ENCODE measurements at regions not wholly inside any gene's neighbourhood (a gene's known extent, or its start where the extent isn't known, plus 50 kb on each side); places are given as distances from the start of the nearest gene placed in this dataset.

GRCh38 chr12:11946161-11946560, 124.6 kb upstream of the BCL2L14 start:
- no peak for DNase-seq (ENCODE audit: low spot score)

DNA sequence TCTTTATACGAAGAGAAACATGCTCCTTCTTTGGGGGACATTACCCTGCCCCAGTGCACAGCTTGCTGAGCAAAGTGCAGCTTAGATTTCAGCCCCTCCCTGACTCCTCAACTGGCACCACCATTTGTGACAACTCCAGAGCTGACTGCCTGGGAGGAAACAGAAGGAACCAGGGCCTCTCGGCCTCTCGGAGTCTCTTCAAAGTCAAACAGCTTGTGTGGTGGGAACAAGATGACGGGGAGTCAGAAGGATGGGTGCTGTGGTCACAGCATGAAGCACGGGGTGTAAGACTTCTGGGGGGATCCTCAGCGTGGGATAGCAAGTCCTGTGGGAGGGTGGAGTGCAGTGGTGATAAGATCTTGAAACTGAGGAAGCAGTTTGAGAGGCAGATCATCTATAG, 123.5 kb upstream of the BCL2L14 start:
- DNase-seq (ENCODE audit: low spot score), result no peak

DNA sequence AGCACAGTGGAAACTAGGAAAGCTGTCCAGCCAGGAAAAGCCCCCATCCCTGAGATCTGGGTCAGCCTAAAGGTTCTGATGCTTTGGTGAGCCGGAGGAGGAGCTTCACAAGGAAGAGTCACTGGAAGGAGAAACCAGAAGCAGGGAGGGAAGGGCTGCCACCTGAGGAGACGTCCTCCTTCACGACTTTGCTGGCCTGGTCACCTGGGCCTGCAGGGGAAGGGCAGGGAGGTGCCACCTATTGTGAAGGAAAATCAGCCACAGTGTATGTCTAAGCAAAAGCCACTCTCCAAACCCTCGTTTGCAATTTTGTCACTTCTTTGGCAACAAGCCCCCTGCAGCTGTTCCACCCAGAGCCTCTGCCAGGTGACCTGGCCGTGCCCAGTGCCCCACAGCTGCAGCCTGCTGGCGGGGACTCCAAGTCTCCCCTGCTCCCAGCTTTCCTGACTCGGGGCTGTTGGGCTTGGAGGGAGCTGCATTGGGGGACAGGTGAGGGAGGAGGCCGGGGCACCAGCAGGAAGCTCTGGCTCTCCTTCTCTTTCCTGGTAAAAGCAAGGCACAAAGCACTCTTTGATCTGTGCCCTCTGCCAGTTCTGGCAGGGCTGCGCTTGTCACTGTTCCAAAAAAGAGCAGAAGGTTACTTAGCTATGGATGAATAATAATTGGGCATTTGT, 120.9 kb upstream of the BCL2L14 start:
- DNase-seq (ENCODE audit: low spot score), result peak; percentile 56

GRCh38 chr12:11951209-11951608, 119.5 kb upstream of the BCL2L14 start:
- DNase-seq (ENCODE audit: low spot score), result peak; percentile 86

DNA sequence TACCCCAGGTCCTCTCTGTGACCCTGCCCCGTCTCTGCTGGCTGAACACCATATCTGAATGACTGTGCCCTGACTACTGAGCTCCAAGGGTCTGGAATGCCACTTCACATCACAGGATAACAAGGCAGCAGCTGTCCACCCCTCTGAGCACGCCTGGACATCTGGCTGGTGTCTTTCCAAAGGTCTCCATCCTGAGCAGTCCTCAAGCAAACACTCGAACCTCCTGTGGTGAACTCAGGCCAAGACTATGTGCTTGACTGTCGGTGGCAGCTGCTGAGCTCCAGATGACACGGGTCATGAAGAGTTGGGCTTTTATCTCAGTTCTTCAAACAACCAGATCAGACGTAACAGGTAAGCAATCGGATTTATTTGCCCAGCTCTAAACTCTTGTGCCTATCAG, 117.2 kb upstream of the BCL2L14 start:
- DNase-seq (ENCODE audit: low spot score), result no peak

DNA sequence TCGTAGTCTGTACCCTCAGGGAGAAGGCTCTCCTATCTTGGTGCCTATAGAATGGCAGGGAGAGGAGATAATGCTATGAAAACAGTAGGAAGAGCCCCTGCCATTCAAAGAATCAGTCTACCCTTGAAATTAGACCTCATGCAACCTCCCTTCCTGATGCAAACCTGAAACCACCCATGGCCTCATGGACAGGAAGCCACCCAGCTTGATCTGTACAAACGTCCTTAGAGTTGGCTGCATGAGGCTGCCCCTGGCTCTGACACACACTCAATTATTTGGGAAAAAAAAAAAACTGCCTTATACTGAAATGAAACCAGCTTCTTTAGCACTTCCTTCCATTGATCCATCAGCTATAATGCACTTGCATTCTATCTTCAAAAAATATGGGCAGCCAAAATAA, 116.6 kb upstream of the BCL2L14 start:
- DNase-seq (ENCODE audit: low spot score), result no peak

DNA sequence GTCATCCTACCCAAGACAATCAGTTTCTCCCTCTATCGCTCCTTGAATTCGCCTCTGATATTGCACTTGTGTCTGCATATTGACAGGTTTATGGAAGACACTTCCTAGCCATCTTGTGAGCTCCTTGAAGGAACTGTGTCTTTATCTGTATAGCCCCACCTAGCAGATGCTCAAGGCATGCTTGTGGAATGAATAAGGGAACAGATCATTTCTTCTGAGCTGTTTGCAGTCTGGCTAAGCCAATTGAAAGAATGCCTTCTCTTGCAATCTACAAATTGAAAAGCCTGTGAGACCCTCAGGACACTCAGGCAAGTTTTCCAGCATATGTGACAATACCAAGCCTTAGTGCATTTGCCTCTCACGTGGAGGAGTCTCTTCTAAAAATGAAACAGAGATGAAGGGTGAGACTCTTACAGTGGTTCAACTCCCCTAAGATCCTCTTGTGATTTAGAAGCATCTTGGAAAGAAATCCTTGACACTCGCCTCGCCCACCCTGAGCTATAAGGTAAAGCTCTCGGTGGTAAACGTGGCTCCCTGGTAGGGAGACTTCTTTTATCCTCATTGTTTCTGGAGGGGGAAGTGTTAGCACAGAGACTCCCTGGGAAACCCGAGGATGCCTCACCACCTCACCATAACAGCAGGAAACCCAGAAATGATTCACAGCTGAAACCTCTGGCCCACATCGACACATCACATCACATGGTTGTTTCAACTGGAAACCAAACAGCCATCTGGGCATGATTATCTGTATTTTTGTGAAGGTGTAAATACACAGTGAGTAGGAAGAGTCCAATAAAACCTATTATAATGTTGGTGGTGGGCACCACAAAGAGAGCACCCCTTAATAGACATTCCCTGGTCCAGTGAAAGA, 112.3 kb upstream of the BCL2L14 start:
- peak; percentile 64 for DNase-seq (ENCODE audit: low spot score)

GRCh38 chr12:11959117-11959823, 111.5 kb upstream of the BCL2L14 start:
- peak; percentile 46 for DNase-seq (ENCODE audit: low spot score)

DNA sequence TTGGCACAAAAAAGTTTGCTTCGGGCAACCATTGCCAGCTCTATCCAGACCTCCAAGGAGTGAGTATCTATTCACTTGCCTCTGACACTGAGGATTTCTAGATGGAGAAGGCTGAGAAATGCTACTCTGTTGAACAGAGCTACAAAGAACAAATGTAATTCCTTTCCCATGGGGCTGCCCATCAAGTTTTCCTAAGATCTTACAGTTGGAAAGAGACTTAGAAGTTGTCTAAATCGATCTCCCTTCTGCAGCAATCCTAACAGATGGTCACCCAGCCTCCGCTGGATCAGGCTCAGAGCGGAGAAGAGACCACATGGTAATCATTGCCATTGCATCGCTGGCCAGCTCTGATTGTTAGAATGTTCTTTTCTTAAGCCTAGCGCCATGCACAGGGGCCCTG, 110.1 kb upstream of the BCL2L14 start:
- no peak for DNase-seq (ENCODE audit: low spot score)

DNA sequence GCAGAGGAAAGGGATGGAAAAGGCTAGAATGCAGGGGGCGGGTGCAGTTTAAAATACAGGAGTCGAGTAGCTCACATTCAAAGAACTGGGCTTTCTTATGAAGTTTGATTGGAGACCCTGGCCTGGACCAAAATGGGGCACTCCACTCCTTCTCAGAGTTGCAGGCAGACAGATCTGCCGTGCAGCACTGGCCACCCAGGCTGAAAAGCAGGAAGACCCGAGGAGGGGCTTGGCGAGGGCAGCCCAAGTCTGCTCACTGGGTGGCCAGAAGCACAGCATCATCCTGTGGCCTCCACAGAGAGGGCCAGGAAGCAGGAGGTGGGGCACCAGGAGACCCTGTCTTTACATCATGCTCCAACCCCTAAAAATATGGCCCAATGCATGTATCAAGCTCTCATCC, 109.1 kb upstream of the BCL2L14 start:
- DNase-seq (ENCODE audit: low spot score), result no peak

- no peak for DNase-seq (ENCODE audit: low spot score)
Observed at GRCh38 chr12:11962860-11963259, 107.9 kb upstream of the BCL2L14 start.

GRCh38 chr12:11963841-11964471, 106.8 kb upstream of the BCL2L14 start:
- DNase-seq (ENCODE audit: low spot score), result no peak

DNA sequence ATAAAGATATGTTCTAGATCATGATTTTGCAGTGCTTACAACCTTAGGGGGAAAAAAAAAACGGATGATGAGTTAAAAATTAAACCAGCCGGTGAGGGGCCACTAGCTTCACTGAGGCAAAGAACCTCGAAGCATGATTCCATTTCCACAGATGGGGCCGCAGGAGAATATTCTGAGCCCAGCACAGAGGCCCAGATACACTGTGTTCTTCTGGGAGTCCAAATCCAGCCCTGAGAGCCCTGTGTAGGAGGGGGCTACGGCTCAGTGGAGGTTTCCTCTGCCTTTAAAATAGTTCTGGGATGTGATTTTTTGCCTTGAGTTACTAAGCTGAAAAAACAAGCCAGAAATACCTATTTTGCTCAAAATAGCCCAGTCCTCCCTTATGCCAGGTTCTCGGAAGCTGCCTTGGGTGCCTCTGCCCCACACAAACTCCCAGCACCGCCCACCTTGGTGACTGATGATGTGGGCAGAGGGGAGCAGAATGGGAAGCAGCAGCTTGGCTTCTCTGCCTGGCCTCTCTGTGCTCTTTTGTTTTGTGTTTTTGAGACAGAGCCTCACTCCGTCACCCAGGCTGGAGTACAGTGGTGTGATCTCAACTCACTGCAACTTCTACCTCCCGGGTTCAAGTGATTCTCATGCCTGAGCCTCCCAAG, 105.4 kb upstream of the BCL2L14 start:
- DNase-seq (ENCODE audit: low spot score), result no peak

- DNase-seq (ENCODE audit: low spot score), result no peak
Observed at GRCh38 chr12:11967376-11968047, 103.2 kb upstream of the BCL2L14 start.

- no peak for DNase-seq (ENCODE audit: low spot score)
Observed at GRCh38 chr12:11968048-11968383, 102.7 kb upstream of the BCL2L14 start.

DNA sequence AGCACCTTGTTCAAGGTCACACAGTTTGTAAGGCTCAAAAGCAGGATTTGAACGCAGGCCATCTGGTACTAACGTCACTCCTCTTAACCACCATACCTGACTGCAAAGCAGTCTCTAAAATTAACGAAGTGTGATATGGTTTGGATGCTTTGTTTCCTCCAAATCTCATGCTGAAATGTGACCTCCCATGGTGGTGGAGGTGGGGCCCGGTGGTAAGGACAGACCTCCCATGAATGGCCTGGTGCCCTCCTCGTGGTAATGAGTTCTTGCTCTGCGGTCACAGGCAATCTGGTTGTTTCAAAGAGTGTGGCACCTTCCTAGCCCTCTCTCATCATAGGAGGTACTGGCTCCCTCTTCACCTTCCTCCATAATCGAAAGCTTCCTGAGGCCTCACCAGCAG, 102.2 kb upstream of the BCL2L14 start:
- DNase-seq (ENCODE audit: low spot score), result no peak

DNA sequence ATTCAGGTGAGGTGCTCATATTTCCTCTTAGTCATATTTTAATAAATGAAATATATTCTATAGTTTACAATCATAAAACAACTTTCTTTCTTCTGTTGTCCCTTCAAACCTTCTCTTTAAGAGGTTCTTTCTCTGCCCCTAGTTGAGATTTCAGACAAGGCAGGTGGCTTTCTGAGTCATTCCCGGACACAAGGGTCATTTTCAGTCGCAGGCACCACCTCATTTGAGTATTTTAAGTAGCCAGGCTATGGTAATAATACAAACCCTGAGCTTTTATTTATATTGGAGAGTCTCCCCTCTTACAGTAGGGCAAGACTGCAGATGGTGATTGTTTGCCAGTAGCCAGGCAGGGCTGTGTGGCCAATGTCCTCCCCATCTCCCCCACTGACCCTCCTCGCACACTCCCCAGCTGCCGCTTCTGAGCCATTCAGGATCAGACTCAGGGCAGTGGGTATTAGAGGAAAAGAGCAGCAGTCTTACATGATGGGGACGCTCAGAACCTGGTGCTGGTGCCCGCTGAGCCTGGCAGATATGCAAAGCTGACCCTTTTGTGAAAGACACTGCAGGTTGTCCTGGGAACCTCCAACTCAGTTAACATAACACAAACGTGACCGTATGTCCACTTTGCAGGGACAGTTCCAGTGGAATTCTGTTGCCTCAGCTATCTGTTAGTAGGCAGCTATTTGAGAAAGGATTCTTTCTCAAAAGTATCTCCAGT, 101.1 kb upstream of the BCL2L14 start:
- no peak for DNase-seq (ENCODE audit: low spot score)

- no peak for DNase-seq (ENCODE audit: low spot score)
Observed at GRCh38 chr12:11970155-11970520, 100.6 kb upstream of the BCL2L14 start.

DNA sequence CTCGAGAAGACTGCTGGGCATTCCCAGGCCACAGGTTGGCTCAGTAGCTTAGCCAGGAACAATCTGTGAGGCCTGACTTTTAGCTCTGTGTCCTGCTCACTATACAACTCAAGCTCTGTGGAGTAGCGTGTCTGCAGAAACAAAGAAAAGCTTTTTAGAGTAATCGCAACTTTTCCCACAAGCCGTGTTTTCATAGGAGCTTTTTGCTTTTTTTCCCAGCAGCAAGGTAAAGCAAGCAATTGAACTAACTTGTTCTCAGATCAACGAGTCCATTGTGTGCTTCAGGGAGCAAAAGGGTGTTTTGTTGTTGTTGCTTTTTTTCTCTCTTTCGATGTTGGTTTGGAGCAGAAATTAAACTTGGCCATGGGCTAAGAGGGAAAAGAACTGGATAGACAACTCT, 97.3 kb upstream of the BCL2L14 start:
- DNase-seq (ENCODE audit: low spot score), result no peak

DNA sequence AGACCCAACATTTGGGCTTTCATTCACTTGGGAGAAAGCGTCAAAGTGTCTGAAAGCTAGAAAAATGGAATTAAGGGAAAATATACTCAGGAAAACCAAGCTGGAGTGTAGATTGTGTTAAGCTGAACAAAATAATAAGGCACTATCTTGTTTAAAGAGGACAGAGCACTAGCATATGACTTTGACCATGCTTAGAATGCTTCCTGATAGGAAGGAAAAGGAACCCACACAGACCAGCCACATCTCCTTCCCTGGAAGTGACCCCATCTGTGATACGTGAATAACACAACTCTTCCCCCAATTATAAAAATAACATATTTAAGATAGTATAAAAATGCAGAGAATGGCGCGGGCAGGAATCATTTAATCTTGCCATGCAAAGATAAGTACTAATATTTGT, 94.7 kb upstream of the BCL2L14 start:
- DNase-seq (ENCODE audit: low spot score), result no peak

All from SW480 (cell line).